PC-9 (cell line): ENCODE measurements at regions not wholly inside any gene's neighbourhood (a gene's known extent, or its start where the extent isn't known, plus 50 kb on each side); places are given as distances from the start of the nearest gene placed in this dataset.

Experiments used
- BruUV-seq: library from RNA; stranded (reverse); fragments of 400-500 nt; replicated peaks from 2 replicates; lab custom pipeline; 2021; lab: Mats Ljungman, UMichigan
- CTCF ChIA-PET: fragments of 300-600 bp; sonication (Branson Sonifier 250); formaldehyde crosslinking; loops from one replicate; lab custom pipeline; 2022; ENCODE audit warnings: antibody characterized with exemption; lab: Charles Lee
- POLR2A ChIA-PET: fragments of 300-600 bp; sonication (Branson Sonifier 250); formaldehyde crosslinking; loops from one replicate; lab custom pipeline; 2022; ENCODE audit warnings: antibody characterized with exemption; ENCODE audit not compliant: unreplicated experiment; lab: Charles Lee
- DNase-seq, 2 experiments: peaks; one replicate each; pipeline versions ENCODE4 v3.0.0 to v3.0.0-alpha.2; 2015 to 2022; ENCODE audit warnings: mixed read lengths in 1 of 2
- H2AFZ ChIP-seq: fragments of 200-600 bp; sonication (generic); 2 replicates; pipeline ENCODE4 v1.8.1; 2017; ENCODE audit warnings: antibody characterized with exemption
- H3F3A ChIP-seq: fragments of 200-600 bp; sonication (generic); 2 replicates; pipeline ENCODE4 v1.8.1; 2017; ENCODE audit warnings: antibody characterized with exemption, mild to moderate bottlenecking, low read depth; ENCODE audit not compliant: insufficient read depth
- H3K27ac ChIP-seq: fragments of 200-600 bp; sonication (generic); 2 replicates; pipeline ENCODE4 v1.6.1; 2016; ENCODE audit warnings: mixed run types
- H3K27me3 ChIP-seq: fragments of 200-600 bp; sonication (generic); 2 replicates; pipeline ENCODE4 v1.6.1; 2016; ENCODE audit warnings: low read depth, mixed run types; ENCODE audit not compliant: insufficient read depth
- H3K36me3 ChIP-seq: fragments of 200-600 bp; sonication (generic); 2 replicates; pipeline ENCODE4 v1.6.1; 2016; ENCODE audit warnings: low read depth, mixed run types
- H3K4me1 ChIP-seq: fragments of 200-600 bp; sonication (generic); replicated peaks from 2 replicates; pipeline ENCODE4 v1.6.1; 2016; ENCODE audit warnings: mixed run types; ENCODE audit not compliant: insufficient read depth
- H3K4me2 ChIP-seq: fragments of 200-600 bp; sonication (generic); 2 replicates; pipeline ENCODE4 v1.6.1; 2017; ENCODE audit warnings: mixed run types
- H3K4me3 ChIP-seq: fragments of 200-600 bp; sonication (generic); 2 replicates; pipeline ENCODE4 v1.6.1; 2016; ENCODE audit warnings: mixed run types
- H3K79me2 ChIP-seq: fragments of 200-600 bp; sonication (generic); 2 replicates; pipeline ENCODE4 v1.6.1; 2017; ENCODE audit warnings: low read depth, mixed run types
- H3K9me2 ChIP-seq: fragments of 200-600 bp; sonication (generic); 2 replicates; pipeline ENCODE4 v1.8.1; 2017; ENCODE audit warnings: mild to moderate bottlenecking; ENCODE audit not compliant: insufficient read depth
- H3K9me3 ChIP-seq: fragments of 200-600 bp; sonication (generic); 2 replicates; pipeline ENCODE4 v1.8.1; 2016; ENCODE audit warnings: low read depth; ENCODE audit not compliant: insufficient read depth
- H4K20me1 ChIP-seq: fragments of 200-600 bp; sonication (generic); 2 replicates; pipeline ENCODE4 v1.8.1; 2017; ENCODE audit not compliant: insufficient read depth
- CTCF ChIP-seq: fragments of 200-600 bp; sonication (generic); conservative IDR thresholded peaks from 2 replicates; pipeline ENCODE4 v1.6.1; 2017; ENCODE audit warnings: mixed run types, antibody characterized with exemption, mild to moderate bottlenecking, moderate library complexity
- EZH2 ChIP-seq: fragments of 200-600 bp; sonication (generic); IDR thresholded peaks from 2 replicates; pipeline ENCODE4 v1.8.0; 2017; ENCODE audit warnings: antibody characterized with exemption, low read depth
- intact Hi-C: fragments of 100-400 bp; cut with micrococcal nuclease; formaldehyde crosslinking; loops from one replicate; pipeline ENCODE4 v1.10.0; 2022; ENCODE audit not compliant: unreplicated experiment

- TF ChIP-seq CTCF, result no peak
- TF ChIP-seq EZH2, result no peak
- Histone ChIP-seq H3K79me2 (no peaks in the 10 kb centered on the region), H3K27me3 (no peaks in the 10 kb centered on the region), H3K4me1 (peaks cover 11% of the 10 kb centered on the region; the same call in 1 of the 2 replicates), H3K27ac (no peak overlapping the region), H3K4me3 (no peak overlapping the region), H3K36me3 (no peaks in the 10 kb centered on the region), H3K4me2 (no peak overlapping the region), H3K9me3 (peaks cover 8% of the 10 kb centered on the region), H3K9me2 (peaks cover 6% of the 10 kb centered on the region), H2AFZ (no peak overlapping the region), H3F3A (no peaks in the 10 kb centered on the region), H4K20me1 (no peaks in the 10 kb centered on the region)
- CTCF ChIA-PET, result no interaction called here
- intact Hi-C loops, result no loop called here
- no peak for DNase-seq
- BruUV-seq, result no TSS peak
- POLR2A ChIA-PET, result no interaction called here
These were observed 534.6 kb downstream of the LMO4 start for GRCh38 chr1:87863317-87863716.

- no peak overlapping the region for H3K4me3 ChIP-seq
- no peaks in the 10 kb centered on the region for H4K20me1 ChIP-seq
- intact Hi-C loops, result no loop called here
- peak overlapping the region; percentile 20; the same call in 1 of the 2 replicates for H2AFZ ChIP-seq
- peaks cover 21% of the 10 kb centered on the region for H3K4me1 ChIP-seq
- H3K9me3 ChIP-seq, result peaks cover 19% of the 10 kb centered on the region; the same call in 1 of the 2 replicates
- H3F3A ChIP-seq, result no peaks in the 10 kb centered on the region; the same call in 1 of the 2 replicates
- TF ChIP-seq CTCF (no peak), EZH2 (no peak)
- no peak overlapping the region for H3K27ac ChIP-seq
- BruUV-seq, result no TSS peak
- no peaks in the 10 kb centered on the region for H3K79me2 ChIP-seq
- no peak for DNase-seq
- ChIA-PET CTCF (interaction anchor here (0.5 kb wide), 1 partner anchor 746 kb away, joined by 4 read pairs; no protein-coding TSS in a partner anchor), POLR2A (no interaction called here)
- H3K4me2 ChIP-seq, result no peak overlapping the region
- H3K9me2 ChIP-seq, result peaks cover 9% of the 10 kb centered on the region
- H3K36me3 ChIP-seq, result no peaks in the 10 kb centered on the region
- no peaks in the 10 kb centered on the region for H3K27me3 ChIP-seq
These were observed 536.0 kb downstream of the LMO4 start for GRCh38 chr1:87864676-87865075.

- H3K4me1 ChIP-seq, result peaks cover 27% of the 10 kb centered on the region
- ChIA-PET POLR2A (no interaction called here), CTCF (interaction anchor here (0.7 kb wide), 1 partner anchor 686 kb away, joined by 3 read pairs; no protein-coding TSS in a partner anchor)
- H3K27me3 ChIP-seq, result no peaks in the 10 kb centered on the region
- no peaks in the 10 kb centered on the region for H3K36me3 ChIP-seq
- no TSS peak for BruUV-seq
- DNase-seq, result no peak
- no peak overlapping the region for H3K27ac ChIP-seq
- H3K4me3 ChIP-seq, result no peak overlapping the region
- H4K20me1 ChIP-seq, result no peaks in the 10 kb centered on the region
- no peak overlapping the region for H3K4me2 ChIP-seq
- no peaks in the 10 kb centered on the region for H3K79me2 ChIP-seq
- peaks cover 24% of the 10 kb centered on the region; the same call in 1 of the 2 replicates for H3K9me3 ChIP-seq
- H2AFZ ChIP-seq, result no peak overlapping the region
- no peaks in the 10 kb centered on the region; the same call in 1 of the 2 replicates for H3F3A ChIP-seq
- intact Hi-C loops, result no loop called here
- TF ChIP-seq EZH2 (no peak), CTCF (no peak)
- peaks cover 9% of the 10 kb centered on the region for H3K9me2 ChIP-seq
These were observed 537.7 kb downstream of the LMO4 start for GRCh38 chr1:87866416-87866815.
